ENCODE measurements at regions not wholly inside any gene's neighbourhood (a gene's known extent, or its start where the extent isn't known, plus 50 kb on each side); places are given as distances from the start of the nearest gene placed in this dataset.
"Not testable (repeated sequence)": the region's sequence is repeated elsewhere in the genome, so short reads cannot be mapped to it uniquely, and the experiment has no call there.

- DNase-seq (ENCODE audit: low spot score): no peak
These were observed 252.7 kb downstream of the ACTR3B start for GRCh38 chr7:153012203-153012602.

GRCh38 chr7:153017223-153017622 is 257.7 kb downstream of the ACTR3B start:
- DNase-seq (ENCODE audit: low spot score): no peak

DNA sequence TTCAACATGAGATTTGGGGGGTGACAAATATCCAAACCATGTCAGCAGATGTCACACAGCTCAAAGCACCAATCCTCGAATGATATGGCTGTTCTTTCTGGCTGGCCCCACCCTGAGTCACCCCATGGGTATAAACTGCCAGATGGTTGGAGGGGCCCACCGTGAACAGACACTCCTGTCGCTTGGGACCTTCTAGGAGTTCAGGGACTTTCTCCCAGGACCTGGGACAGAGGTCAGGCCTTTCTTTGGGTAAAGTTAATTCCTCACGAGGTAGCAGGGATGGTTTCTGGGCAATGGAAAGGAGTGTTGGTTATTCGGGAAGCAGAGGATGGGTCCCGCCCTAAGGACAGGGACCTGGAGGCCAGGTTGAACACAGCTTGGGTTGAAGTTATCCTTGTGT is 262.0 kb downstream of the ACTR3B start:
- no peak for DNase-seq (ENCODE audit: low spot score)

DNA sequence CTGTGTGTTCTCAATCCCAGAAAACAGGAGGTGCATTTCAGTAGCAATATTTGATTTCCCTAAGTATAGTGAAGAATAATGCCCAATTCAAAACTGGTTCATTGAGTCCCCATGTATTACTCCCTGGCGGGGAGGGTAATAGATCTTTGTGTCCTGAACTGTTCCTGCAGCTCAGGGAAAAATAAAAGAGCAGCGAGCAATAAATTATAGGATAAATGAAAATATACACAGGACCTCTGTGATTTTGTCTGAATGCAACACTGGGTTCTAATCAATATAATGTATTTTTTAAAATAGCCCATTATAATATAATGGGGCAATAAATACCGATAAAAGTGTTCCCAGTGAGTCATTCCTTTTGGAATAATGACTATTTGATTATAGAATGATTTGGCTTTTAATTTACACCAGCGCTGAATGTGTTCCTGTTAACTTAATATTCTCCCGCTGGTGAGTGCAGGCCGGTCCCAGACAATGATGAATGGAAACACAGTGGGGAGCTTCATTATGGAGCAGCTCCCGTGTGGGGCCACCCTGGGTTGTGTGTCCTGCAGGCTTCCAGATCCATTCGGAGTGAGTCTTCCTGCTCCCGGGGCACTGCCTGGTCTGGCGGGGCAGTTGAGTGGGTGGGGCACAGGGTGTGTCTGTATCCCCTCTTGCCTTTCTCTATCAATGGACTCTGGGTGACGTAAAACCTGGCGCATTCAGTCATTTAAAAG is 263.1 kb downstream of the ACTR3B start:
- DNase-seq (ENCODE audit: low spot score): no peak

DNA sequence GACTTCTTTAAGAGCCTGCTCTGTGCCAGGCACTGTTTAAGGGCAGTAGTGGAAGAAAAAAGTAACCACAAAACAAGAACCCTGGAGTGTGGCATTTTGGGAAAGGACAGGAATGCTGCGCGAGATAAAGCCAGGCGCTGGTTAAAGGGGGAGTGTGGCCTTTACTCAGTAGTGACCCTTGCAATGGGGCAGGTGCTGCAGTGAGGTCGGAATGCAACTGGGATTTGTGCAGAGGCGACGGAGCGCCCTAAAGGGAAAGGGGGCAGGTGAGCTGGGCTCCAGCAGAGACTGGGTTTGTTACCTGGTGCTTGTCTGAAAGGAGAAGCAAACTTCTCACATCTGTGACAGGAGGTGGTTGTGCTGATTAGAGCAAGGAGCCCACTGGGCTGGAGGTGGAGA is 263.6 kb downstream of the ACTR3B start:
- no peak for DNase-seq (ENCODE audit: low spot score)

DNA sequence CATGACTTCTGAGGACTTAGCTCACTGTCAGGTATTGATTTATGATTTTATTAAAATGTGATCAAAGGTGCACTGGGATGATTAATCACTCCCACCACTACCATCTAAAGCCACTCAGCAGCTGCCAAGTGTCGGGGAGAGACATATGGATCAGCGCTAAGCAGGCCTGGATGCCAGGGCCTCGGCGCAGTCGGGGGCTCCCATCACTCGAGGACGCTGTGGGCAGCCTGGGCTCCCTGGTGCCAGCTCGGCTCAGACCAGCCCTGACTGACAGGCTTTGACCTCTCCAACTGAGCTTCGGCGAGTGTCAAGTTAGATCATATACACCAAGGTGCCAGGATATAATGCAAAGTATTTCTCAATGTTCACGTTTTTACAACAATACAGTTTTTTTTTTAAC is 267.7 kb downstream of the ACTR3B start:
- no peak for DNase-seq (ENCODE audit: low spot score)

GRCh38 chr7:153027904-153028303 is 268.4 kb downstream of the ACTR3B start:
- no peak for DNase-seq (ENCODE audit: low spot score)

DNA sequence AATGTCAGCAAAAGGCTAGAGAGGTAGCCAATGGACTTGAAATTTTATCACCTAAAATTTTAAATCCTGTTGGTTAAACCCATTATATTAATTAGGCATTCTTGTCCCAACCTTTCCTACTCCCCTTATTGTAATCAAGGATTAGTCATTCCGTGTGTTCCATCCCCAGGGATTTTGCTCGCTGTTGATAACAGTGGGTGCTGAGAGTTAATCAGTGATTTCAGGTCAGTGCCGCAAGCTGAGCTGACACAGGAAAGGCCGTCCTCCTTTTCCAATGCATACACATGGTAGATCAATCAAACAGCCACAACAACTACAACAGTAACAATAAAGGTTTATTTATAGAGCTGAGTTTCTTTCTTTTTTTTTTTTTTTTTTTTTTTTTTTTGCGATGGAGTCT is 271.4 kb downstream of the ACTR3B start:
- DNase-seq (ENCODE audit: low spot score): no peak

GRCh38 chr7:153034791-153035190 is 275.2 kb downstream of the ACTR3B start:
- no peak for DNase-seq (ENCODE audit: low spot score)

DNA sequence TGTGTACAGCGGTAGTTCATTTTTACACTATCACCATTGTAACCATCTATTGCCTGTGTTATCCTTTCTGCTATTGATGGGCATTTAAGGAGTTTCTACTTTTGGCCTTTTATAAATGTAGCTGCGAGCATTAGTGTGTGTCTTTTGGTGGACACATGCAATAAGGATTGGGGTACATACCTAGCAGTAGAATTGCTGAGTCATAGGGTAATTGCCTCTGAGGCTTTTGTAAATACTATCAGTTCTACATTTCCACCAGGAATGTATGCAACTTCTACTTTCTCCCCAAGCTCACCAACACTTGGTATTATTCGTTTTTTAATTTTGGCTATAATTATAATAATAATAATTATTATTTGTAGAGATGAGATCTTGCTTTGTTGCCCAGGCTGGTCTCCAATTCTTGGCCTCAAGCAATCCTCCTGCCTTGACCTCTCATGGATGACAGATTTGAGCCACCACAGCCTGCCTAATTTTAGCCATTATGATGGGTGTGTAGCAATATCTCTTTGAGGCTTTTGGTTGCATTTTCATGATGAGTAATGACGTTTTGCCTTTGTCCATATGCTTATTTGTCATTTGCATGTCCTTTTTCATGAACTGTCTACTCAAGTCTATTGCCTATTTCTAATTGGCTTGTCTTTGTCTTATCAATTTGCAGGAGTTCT is 277.0 kb downstream of the ACTR3B start:
- no peak for DNase-seq (ENCODE audit: low spot score)

GRCh38 chr7:153043440-153043839 is 283.9 kb downstream of the ACTR3B start:
- DNase-seq (ENCODE audit: low spot score): no peak

GRCh38 chr7:153044981-153045380 is 285.4 kb downstream of the ACTR3B start:
- no peak for DNase-seq (ENCODE audit: low spot score)

DNA sequence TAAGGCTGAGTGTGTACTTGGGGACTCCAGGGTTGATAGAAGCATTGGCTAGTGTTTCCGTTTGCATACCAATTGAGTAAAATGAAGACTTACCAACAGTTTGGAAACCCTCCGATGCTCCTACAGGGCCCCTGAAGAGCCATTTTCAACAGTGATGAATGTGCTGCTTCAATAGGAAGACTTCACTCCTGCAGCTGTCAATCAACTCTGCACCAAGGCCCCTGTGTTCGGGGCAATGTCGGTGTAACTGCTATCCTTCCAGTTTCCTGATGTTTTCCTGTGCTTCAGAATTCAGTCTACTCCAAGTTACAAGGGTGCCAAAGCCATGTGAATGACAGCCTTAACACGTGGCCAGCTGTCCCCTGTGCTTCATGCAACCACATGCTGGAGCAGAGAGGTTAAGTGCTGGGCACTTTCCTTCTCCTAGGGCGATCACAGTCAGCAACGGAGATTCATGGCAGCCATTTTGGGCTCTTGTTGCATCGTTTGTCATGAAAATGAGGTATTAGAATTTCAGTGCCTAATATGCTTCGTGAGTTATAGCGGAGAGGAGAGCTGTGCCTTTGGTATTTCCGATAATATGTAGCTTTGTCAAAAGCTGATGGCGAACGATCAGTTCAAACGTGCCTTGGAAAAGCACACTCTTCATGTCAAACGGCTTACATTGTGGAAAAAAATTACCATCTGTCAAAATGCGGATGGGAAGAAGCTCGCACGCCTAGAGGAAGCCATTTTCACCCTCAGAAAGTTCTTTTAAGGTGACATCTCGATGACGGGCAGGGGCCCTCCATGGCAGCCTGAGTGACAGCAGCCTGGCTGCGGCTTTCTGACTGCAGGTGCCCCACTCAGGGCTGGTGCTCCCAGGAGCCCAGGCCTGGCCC is 287.8 kb downstream of the ACTR3B start:
- DNase-seq (ENCODE audit: low spot score): no peak

DNA sequence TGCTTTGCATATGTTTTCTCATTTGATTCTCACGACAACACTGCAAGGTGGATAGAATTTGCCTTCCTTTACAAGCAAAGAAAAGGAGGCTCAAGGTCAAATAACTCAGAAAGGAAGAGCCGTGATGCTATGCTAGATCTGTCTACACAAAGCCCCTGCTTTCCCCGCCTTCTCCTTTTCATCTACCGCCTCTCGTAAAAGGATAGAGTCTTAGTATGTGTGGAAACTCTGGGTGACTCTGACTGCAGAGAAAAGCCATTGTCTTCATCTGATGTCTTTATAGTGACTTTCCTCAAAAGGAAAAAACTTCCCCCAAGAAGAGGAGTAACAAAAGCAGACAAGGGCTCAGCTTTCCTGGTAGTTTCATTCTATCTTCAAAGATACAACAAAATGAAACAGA is 292.7 kb downstream of the ACTR3B start:
- DNase-seq (ENCODE audit: low spot score): no peak

DNA sequence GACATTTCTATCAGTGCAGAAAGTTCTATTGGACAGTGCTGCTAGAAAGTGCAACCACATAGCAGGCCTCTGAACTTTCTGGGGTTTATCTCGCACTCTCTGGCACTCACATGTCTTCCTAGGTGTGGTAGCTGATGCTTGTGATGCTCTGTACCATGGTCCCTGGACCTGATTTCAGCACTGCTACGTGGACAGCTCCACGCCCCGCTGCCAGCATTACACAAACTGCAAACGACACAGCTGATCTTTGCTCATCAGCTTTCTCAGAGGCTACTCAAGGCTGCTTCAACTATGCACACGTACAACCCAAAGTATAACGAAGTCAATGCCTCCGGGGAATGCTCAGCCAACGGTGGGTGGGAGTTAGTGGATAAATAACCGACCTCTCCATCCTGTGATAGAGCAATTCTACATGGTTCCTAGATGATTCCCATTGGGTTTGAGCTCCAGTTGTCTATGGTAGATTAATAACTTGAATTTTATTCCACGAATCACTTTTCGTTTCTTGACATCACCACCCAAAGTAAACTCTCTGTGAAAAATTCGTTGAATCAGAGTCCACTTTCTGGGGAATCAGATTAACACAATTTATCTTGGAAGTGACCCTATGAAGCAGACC is 302.5 kb downstream of the ACTR3B start:
- no peak for DNase-seq (ENCODE audit: low spot score)

- no peak for DNase-seq (ENCODE audit: low spot score)
These were observed 305.5 kb downstream of the ACTR3B start for GRCh38 chr7:153065051-153065450.

GRCh38 chr7:153066711-153067110 is 307.2 kb downstream of the ACTR3B start:
- DNase-seq (ENCODE audit: low spot score): no peak

DNA sequence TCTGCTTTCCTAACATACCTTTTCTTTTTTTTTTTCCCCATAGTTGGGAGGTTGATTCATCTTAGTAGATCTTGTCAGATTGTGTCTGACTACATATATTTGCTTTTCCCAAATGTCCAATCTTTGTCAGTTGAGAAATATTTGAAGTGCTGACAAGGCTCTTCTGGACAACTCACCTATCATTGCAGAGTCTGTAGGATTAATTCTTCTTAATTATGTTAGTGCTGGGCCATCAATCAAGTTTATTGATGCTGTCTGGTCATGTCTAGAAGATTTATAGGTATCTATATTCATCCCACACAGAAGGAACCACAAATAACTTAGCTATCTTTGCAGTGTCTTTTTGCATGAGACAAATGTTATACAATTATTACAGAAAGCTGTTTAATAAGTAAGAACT is 310.6 kb downstream of the ACTR3B start:
- DNase-seq (ENCODE audit: low spot score): no peak

DNA sequence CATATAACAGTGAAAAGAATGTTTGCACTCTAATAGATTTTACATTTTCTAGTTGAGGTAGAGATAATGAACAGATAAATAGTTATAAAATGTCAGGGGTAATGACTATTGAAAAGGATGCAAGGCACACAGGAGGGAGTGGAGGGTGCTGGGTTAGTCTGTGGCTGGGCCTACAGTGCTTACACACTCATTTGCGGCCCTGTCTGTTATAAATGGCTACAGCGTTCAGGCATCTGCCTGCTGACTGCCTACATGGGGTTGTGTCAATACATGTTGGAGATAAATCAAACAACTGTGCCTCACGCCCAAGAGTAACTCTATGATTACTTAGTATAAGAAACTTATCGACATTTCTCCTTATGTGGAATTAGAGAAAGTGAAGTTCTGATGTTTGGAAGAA is 313.3 kb downstream of the ACTR3B start:
- DNase-seq (ENCODE audit: low spot score): no peak

DNA sequence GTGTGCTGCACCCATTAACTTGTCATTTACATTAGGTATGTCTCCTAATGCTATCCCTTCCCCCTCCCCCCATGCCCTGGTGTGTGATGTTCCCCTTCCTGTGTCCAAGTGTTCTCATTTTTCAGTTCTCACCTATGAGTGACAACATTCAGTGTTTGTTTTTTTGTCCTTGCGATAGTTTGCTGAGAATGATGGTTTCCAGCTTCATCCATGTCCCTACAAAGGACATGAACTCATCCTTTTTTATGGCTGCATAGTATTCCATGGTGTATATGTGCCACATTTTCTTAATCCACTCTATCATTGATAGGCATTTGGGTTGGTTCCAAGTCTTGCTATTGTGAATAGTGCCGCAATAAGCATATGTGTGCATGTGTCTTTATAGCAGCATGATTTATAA is 316.7 kb downstream of the ACTR3B start:
- not testable (repeated sequence) for DNase-seq (ENCODE audit: low spot score)

GRCh38 chr7:153081496-153081895 is 321.9 kb downstream of the ACTR3B start:
- no peak for DNase-seq (ENCODE audit: low spot score)

DNA sequence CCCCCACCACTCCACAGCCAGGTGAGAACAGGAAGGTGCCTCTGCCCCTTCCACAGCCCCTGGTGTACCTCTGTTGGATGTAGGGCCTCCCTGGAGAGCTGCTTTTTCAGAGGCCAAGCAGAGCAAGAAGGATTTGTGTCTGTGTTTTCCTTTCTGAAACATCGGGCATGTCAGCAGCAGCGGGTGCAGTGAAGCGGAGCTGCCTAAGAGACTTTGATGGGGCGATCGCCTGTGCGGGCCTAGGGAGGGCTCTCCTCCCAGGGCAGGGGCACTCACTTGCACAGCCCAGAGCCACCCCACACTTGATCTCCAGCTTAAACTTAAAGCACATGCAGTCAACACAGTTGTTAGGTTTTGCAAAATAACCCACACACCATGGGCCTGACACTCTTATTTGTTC is 324.7 kb downstream of the ACTR3B start:
- DNase-seq (ENCODE audit: low spot score): no peak

DNA sequence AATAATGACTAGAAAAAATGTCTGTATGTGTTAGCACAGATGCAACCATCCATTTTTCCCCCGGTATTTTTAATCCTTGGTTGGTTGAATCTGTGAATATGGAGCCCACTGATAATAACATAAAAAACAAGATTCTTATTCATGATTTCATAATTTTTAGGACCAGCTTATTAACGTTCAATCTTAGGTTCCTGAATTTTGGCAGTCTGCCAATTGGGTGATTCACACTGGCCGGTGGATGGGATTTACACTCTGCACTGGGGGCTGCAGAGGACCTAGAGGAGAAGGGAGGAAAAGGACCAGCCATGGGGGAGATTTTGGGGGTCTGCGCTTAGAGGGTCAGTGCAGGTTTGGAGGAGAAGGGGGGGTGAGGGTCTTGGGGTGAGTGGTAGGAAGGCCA is 327.9 kb downstream of the ACTR3B start:
- no peak for DNase-seq (ENCODE audit: low spot score)
